Ovary (tissue), 3 donors: ENCODE measurements at regions not wholly inside any gene's neighbourhood (a gene's known extent, or its start where the extent isn't known, plus 50 kb on each side); places are given as distances from the start of the nearest gene placed in this dataset.

Experiments used
- POLR2A ChIP-seq: fragments of 450-650 bp; IDR thresholded peaks from one replicate; pipeline ENCODE4 v1.6.1; 2017; ENCODE audit warnings: antibody characterized with exemption, mild to moderate bottlenecking, moderate library complexity
- TF ChIP-seq, protein P1 (sequence below), 3 donors: fragments of 450-650 bp in 2 of 3; fragments of 200-600 bp in 1 of 3; IDR thresholded peaks; one replicate each; pipeline versions ENCODE4 v1.5.1 to v1.8.0; 2016 to 2022; ENCODE audit warnings: antibody characterized with exemption in 3 of 3, mild to moderate bottlenecking in 1 of 3
- donor health status: DM: no; HTN: no; CAD: no.

DNA sequence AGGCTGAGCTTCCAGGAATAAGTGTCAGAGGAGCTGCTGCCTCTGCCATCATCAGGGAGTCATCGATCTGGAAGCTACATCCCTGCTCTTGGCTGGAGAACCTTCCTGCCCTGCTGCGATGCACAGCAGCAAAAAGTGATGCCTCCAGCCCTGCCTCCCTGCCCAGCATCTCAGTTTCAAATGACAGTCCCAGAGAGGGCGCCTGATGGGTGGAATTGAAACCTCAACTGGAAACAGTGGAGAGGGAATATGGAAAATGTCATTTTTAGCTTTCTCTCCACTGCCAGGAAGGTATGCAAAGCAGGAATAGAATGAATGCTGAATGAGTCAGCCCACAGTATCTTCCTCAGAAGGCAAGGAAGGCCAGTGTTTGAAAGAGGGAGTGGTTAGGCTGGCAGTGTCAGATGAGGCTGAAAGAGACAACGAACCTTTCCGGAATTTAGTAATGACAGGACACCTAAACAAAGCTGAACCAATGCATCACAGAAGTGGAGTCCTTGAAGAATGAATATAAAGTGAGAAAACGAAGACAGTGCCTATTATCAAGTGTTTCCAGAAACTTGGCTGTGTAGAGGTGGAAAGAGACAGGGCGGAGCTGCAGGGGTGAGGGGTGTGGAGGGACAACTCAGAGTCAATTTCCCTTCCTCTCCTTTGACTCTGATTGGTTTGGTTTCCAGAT is 153.9 kb upstream of the NDUFV2 start:
- TF ChIP-seq, protein P1, sequence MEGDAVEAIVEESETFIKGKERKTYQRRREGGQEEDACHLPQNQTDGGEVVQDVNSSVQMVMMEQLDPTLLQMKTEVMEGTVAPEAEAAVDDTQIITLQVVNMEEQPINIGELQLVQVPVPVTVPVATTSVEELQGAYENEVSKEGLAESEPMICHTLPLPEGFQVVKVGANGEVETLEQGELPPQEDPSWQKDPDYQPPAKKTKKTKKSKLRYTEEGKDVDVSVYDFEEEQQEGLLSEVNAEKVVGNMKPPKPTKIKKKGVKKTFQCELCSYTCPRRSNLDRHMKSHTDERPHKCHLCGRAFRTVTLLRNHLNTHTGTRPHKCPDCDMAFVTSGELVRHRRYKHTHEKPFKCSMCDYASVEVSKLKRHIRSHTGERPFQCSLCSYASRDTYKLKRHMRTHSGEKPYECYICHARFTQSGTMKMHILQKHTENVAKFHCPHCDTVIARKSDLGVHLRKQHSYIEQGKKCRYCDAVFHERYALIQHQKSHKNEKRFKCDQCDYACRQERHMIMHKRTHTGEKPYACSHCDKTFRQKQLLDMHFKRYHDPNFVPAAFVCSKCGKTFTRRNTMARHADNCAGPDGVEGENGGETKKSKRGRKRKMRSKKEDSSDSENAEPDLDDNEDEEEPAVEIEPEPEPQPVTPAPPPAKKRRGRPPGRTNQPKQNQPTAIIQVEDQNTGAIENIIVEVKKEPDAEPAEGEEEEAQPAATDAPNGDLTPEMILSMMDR (IDR thresholded peaks at IDR 0.05), result no peak
- TF ChIP-seq POLR2A, result no peak
